Thoracic aorta (tissue), 2 donors: ENCODE measurements at regions not wholly inside any gene's neighbourhood (a gene's known extent, or its start where the extent isn't known, plus 50 kb on each side); places are given as distances from the start of the nearest gene placed in this dataset.
A peak's percentile ranks its signal among the peaks of the same experiment; 100 is the strongest.

Experiments used
- ATAC-seq: fragments of 150-250 bp; one replicate; pipeline ENCODE4 v1.8.0; 2017; ENCODE audit warnings: low read depth; ENCODE audit not compliant: insufficient number of reproducible peaks, low FRiP score
- DNase-seq: peaks from one replicate; pipeline ENCODE4 v3.0.0-alpha.2; 2020; ENCODE audit warnings: low spot score
- H3K27ac ChIP-seq, 2 donors: fragments of 200-600 bp; sonication (generic); 1 replicate in 1 of 2; 2 replicates in 1 of 2; pipeline ENCODE4 v1.5.1; 2016; ENCODE audit warnings: mild to moderate bottlenecking in 2 of 2, moderate library complexity in 2 of 2
- H3K27me3 ChIP-seq: fragments of 200-600 bp; sonication (generic); replicated peaks from 2 replicates; pipeline ENCODE4 v1.6.0; 2016; ENCODE audit warnings: mild to moderate bottlenecking; ENCODE audit not compliant: insufficient read depth
- H3K36me3 ChIP-seq: fragments of 200-600 bp; sonication (generic); one replicate; pipeline ENCODE4 v1.5.1; 2016
- H3K4me1 ChIP-seq, 2 donors: fragments of 200-600 bp; sonication (generic); 1 replicate in 1 of 2; 2 replicates in 1 of 2; pipeline versions ENCODE4 v1.5.1 to v1.6.0; 2016; ENCODE audit warnings: low read depth in 2 of 2, mild to moderate bottlenecking in 1 of 2; ENCODE audit not compliant: control insufficient read depth in 1 of 2
- H3K4me3 ChIP-seq: fragments of 200-600 bp; sonication (generic); 2 replicates; pipeline ENCODE4 v1.5.1; 2016; ENCODE audit warnings: mild to moderate bottlenecking
- H3K9me3 ChIP-seq: fragments of 200-600 bp; sonication (generic); 2 replicates; pipeline ENCODE4 v1.5.1; 2016
- TF ChIP-seq, protein P1 (sequence below): fragments of 200-600 bp; sonication (generic); IDR thresholded peaks from one replicate; pipeline ENCODE4 v1.5.1; 2019; ENCODE audit warnings: antibody characterized with exemption

DNA sequence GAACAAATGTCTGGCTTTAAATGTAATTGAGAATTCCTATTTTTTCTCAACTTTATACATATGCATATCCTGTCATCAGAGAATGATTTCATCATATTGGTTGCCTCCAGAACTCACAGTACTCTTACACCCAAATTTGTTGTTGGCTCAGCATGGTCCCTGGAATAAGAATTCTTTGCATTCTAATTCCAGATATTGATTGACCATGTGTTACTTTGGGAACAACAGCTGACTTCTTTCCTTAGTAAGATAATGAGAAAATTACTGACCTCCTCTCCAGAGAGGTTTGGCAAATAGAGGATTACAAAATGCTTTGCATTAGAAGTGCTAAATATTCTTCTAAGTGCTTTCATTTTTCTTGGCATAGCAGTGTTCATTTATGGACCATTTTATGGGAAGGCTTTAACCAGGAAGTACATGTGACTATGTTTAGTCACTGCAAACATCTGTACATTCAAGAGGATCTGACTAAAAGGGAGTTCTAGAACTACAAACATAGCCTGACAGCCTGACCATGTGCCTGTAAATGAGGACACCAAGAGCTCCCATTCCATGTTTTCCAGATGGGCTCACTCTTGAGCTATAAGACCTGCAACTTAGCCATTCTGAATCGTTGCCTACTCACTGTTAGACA, 391.6 kb upstream of the DPPA4 start:
- Histone ChIP-seq H3K27ac (no peak overlapping the region), H3K4me1 (no peaks in the 10 kb centered on the region), H3K36me3 (no peaks in the 10 kb centered on the region), H3K4me3 (no peak overlapping the region), H3K9me3 (no peaks in the 10 kb centered on the region), H3K27me3 (no peaks in the 10 kb centered on the region)
- no peak for DNase-seq
- ATAC-seq = no peak
- TF ChIP-seq, protein P1, sequence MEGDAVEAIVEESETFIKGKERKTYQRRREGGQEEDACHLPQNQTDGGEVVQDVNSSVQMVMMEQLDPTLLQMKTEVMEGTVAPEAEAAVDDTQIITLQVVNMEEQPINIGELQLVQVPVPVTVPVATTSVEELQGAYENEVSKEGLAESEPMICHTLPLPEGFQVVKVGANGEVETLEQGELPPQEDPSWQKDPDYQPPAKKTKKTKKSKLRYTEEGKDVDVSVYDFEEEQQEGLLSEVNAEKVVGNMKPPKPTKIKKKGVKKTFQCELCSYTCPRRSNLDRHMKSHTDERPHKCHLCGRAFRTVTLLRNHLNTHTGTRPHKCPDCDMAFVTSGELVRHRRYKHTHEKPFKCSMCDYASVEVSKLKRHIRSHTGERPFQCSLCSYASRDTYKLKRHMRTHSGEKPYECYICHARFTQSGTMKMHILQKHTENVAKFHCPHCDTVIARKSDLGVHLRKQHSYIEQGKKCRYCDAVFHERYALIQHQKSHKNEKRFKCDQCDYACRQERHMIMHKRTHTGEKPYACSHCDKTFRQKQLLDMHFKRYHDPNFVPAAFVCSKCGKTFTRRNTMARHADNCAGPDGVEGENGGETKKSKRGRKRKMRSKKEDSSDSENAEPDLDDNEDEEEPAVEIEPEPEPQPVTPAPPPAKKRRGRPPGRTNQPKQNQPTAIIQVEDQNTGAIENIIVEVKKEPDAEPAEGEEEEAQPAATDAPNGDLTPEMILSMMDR = no peak

DNA sequence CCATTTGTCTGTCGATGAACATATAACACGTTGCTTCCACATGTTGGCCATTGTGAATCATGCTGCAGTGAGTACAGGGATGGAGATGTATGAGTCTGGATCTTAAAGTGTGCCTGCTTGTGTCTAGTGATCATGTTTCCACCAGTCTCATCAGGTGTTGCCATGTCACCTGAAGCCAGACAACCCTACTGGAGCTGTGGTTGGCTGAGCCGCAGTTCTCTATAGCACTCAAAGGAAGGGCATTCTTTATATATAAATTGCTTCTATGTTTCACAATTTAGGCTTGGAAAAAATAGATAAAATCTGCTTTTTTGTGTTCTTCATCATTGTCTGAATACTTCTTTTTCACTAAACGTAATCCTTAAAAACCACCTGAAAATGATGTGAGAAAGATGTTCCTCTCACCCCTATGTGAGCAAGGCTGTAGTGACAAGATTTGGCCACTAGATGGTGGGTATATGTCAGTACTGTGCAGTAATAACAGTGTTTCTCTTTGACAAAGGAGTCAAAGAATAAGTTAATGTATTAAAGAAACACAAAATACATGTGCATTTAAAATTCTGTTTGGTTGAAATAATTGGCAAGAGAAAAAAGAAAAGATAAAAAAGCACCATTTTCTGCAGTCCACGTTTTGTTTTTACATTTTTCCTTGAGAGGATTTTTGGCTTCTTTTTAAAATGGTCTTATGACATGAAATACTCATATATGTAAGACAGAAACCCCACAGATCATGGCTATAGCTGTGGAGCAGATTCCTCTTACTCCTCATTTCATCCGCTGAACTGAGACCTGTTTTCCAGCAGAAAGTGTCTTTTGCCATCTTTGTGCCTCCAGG, 394.5 kb upstream of the DPPA4 start:
- no peak overlapping the region for H3K27ac ChIP-seq
- H3K4me1 ChIP-seq = no peaks in the 10 kb centered on the region
- no peak overlapping the region for H3K4me3 ChIP-seq
- H3K9me3 ChIP-seq = no peaks in the 10 kb centered on the region
- TF ChIP-seq, protein P1 = peak; percentile 88
- ATAC-seq (no peak), DNase-seq (peak; percentile 10)
- H3K36me3 ChIP-seq = no peaks in the 10 kb centered on the region
- H3K27me3 ChIP-seq = no peaks in the 10 kb centered on the region

DNA sequence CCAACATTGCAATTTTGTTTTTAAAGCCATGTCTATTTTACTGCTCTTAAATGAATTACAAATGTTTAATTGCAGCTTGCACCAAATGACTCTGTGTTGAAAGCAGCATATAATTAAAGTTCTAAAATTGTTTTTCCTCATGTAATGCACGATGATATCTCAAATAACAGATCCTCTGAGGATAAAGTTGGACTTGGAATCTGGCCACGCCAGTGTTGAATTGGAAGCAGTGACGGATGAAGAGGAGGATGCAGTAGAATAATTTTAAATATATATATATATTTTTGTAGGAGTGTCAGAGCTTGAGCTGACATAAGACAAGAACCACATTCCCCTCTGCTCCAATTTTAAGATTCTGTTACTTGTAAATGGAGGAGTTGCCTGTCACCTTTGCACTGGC, 406.6 kb upstream of the DPPA4 start:
- no peaks in the 10 kb centered on the region for H3K4me1 ChIP-seq
- TF ChIP-seq, protein P1 = no peak
- ATAC-seq = no peak

DNA sequence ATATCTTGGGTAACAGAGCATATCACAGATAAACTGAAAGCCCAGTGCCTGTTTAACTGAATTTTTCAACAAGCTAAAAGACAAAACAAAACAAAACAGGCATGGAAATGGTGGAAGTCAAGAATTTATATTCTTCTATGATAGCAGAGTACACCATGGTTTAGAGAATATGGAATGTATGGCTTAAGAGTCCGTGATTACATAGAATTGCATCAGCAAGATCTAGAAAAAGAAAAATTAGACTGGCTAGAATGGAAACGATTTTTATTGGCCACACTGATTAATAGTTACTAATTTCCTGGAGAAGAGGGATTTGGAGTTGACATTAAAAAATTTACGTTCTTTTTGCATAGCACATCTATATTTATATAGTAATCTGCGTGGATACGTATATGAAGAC, 435.2 kb upstream of the DPPA4 start:
- Histone ChIP-seq H3K4me1 (no peaks in the 10 kb centered on the region), H3K27ac (no peak overlapping the region), H3K27me3 (no peaks in the 10 kb centered on the region), H3K9me3 (no peaks in the 10 kb centered on the region), H3K36me3 (no peaks in the 10 kb centered on the region), H3K4me3 (no peak overlapping the region)
- ATAC-seq = no peak
- no peak for DNase-seq
- TF ChIP-seq, protein P1 = no peak

More for the DNA sequence above, 406.6 kb upstream of the DPPA4 start:
- Histone ChIP-seq H3K27ac (no peak overlapping the region), H3K9me3 (no peaks in the 10 kb centered on the region), H3K36me3 (no peaks in the 10 kb centered on the region), H3K27me3 (no peaks in the 10 kb centered on the region), H3K4me3 (no peak overlapping the region)
- DNase-seq = no peak

DNA sequence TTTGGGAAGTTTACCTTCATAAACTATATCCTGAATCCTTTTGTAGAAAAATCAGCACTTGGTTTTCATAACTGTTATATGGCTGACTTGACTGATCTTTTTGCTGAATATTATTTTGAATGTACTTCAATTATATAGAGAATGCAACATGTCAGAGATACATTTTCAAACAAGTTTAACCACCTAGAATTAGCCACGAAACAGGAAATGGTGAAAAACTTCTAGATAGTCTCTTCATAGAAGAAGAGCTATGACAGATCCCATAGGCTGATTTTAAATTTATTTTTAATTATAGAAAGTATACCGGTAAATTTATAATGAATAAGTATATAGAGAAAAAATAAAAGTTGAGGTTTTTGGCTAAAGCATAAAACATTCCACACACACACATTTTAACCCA, 436.8 kb upstream of the DPPA4 start:
- no peak overlapping the region for H3K27ac ChIP-seq
- H3K9me3 ChIP-seq = no peaks in the 10 kb centered on the region
- TF ChIP-seq, protein P1 = no peak
- H3K36me3 ChIP-seq = no peaks in the 10 kb centered on the region
- no peaks in the 10 kb centered on the region for H3K27me3 ChIP-seq
- DNase-seq (no peak), ATAC-seq (no peak)
- H3K4me1 ChIP-seq = no peaks in the 10 kb centered on the region
- no peak overlapping the region for H3K4me3 ChIP-seq
